Fibroblast of skin of abdomen (primary cell): ENCODE measurements at regions not wholly inside any gene's neighbourhood (a gene's known extent, or its start where the extent isn't known, plus 50 kb on each side); places are given as distances from the start of the nearest gene placed in this dataset.
A peak's percentile ranks its signal among the peaks of the same experiment; 100 is the strongest.
"Not testable (repeated sequence)": the region's sequence is repeated elsewhere in the genome, so short reads cannot be mapped to it uniquely, and the experiment has no call there.

Experiments
- DNase-seq: peaks from one replicate; pipeline ENCODE4 v3.0.0-alpha.2; 2013

- peak; percentile 61 for DNase-seq
Observed at GRCh38 chr11:106152013-106152412, 74.6 kb downstream of the AASDHPPT start.

DNA sequence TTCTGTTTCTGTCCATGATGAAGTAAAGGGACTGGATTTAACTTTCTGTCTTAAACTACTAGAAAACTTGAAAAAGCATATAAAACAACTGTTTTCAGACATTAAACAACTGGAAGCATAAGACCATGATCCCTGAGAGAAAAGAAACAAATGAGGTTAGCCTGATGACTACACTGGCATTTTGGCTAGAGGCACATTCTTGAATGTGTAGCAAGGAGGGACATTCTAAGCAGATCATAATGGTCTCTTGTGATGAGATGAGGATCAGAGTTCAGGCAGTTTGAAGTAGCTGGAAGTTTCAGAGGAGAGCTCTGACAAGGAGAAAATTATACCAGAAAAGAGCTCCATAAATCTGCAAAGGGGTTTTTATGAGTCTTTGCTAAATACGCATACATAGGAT is 75.4 kb downstream of the AASDHPPT start:
- DNase-seq, result no peak

- peak; percentile 73 for DNase-seq
Observed at GRCh38 chr11:106156290-106156937, 79.0 kb downstream of the AASDHPPT start.

GRCh38 chr11:106158406-106158805 is 80.9 kb downstream of the AASDHPPT start:
- no peak for DNase-seq

GRCh38 chr11:106159836-106160235 is 82.4 kb downstream of the AASDHPPT start:
- peak; percentile 33 for DNase-seq

DNA sequence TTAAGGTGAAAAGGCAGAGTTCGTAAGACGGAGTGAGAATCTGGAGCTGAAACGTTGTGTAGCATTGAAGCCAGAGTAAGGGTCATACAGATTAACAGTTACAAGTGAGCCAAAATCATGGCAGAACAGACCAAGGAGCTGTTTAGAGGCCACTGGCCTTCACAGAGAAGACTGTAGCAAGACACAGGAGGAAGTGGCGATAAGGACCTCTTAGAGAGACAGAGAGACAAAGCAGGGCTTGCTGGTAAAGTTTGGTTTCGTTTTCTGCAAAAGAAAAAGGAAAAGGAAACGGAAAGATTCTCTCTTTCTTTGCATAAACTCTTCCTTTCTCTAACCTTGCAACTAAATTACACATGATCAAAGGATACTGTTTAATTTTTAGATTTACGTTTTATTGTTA is 83.0 kb downstream of the AASDHPPT start:
- DNase-seq, result no peak

- no peak for DNase-seq
Observed at GRCh38 chr11:106161775-106162634, 84.5 kb downstream of the AASDHPPT start.

DNA sequence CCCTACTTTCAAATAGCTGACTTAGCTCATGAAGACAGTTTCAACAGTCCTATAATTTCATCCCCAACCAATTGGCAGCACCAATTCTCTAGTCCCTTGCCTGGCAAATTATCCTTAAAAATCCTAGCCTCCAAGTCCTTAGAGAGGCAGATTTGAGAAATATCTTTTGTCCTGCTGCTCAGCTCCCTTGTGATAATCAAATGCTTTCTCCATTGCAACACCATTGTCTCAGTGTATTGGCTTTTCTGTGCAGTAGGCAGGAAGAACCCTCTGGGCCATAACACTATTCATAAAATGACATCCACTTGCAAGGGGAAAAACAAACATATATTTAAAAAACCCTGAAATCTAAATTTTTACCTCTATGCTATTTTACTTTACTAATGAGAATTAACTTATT is 89.6 kb downstream of the AASDHPPT start:
- no peak for DNase-seq

DNA sequence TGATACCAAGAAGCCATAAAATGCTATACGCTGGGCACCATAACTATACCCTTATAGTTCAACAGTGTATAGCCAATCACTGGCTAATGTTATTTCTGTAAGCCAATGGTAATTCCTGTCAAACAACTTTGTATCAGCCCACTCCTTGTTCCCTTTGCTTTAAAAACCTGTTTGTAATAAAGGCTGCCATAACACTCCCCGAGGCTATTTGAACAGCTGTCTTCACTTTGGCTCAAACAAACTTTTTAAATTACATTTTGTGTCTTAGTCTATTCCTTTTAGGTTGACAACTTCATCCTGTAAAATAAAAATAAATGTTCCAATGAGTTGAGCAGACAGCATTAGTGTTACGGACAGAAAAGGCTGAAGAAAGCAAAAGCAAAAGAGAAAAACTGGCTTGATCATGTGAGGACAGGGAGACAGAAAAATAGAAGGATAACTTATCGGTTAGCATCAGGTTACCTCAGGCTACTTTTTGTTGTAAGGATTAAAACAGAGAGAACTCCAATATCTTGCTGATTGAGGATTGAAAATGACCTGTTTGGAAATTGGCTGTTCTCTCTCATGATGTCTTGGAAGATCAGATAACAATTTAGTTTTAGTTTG is 95.0 kb downstream of the AASDHPPT start:
- DNase-seq, result peak; percentile 16

GRCh38 chr11:106173291-106173690 is 95.8 kb downstream of the AASDHPPT start:
- DNase-seq, result no peak

DNA sequence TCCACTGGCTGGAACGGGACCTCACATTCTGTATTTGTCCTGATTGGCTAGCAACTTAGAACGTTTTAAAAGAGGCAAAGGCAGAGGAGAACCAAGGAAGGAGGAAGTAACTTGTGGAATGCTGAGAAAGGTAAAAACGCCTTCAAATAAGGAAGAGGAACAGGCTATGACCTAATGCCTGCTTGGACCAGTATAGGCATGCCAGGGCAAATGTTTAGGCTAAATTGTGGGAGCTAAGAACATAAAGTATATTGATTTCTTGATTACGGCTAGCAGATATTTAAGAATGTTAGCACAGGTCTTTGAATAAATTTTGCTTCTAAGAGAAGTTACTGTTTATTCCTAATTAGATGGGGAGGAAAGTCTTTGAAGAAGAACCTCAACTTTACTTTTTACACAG is 96.5 kb downstream of the AASDHPPT start:
- DNase-seq, result not testable (repeated sequence)

DNA sequence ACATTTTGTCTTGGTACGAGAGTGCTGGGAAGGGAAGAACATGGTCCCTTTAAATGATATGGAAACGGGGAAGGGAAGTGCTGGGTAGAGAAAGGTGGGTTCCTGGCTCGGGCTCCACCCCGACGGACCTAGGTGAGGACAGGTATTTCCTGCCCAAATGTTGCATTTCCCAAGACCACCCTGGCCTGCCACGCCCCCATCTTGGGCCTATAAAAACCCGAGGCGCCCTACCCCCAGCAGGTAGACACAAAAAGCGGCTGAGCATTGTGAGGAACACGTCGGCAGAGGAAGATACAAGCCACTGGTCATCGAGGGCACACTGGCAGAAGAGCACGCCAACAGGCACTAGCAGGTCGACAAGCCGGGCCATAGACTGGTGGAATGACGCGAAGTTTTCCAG is 99.4 kb downstream of the AASDHPPT start:
- no peak for DNase-seq

DNA sequence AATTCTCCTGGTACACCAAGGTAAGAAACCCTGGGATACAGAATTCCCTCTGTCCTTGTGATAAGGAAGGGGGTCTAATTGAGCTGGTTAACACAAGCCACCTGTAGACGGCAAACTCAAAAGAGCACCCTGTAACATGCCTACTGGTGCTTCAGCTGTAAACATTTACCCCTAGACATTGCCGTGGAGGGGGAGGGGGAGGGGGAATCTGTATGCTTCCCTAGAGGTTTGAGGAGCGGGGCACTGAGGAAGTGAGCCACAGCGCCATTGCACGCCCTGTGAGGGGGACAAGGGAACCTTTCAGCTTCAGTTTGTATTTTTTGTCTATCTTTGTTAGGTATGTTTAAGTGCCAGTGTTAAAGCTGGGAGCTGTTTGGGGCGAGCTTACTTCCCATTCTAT is 99.8 kb downstream of the AASDHPPT start:
- no peak for DNase-seq

- DNase-seq, result no peak
Observed at GRCh38 chr11:106178361-106178760, 100.9 kb downstream of the AASDHPPT start.

GRCh38 chr11:106179048-106179447 is 101.6 kb downstream of the AASDHPPT start:
- DNase-seq, result no peak

DNA sequence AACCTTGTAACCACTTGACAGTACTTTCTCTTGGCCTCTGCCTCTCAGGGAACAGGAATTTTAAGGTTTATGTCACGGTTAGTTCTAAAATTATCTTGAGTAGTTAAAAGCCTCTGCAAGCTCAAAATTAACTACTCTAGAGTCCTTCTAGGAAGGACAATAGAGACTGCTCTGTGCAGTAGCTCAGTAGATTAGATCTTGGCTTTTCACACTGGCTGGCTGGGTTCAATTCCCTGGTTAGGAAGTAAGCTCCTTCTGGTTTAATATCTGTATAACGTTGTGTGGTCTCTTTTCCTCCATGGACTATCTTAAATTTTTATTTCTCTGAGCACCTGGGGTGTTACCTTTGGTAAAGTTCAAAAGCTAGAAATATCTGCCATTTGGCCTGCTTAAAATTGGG is 109.2 kb downstream of the AASDHPPT start:
- DNase-seq, result no peak

GRCh38 chr11:106187860-106188456 is 110.5 kb downstream of the AASDHPPT start:
- DNase-seq, result no peak

DNA sequence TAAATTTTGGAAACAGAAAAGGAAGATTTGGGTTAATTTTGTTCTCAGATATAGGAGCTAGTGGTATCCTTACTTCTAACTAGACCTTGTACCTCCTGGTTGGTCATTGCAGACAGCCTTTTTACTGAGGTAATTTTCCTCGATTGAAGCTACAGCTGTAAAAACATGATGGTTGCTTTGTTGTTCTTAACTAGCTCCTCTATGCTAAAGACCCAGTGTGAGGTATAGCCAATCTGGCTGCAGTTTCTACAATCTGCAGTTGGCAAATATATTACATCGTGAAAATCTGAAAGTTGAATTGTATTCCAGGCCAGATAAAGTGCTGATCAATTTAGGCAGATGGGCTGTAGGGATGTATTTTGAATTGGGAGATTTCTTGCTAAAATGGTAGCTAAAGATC is 116.5 kb downstream of the AASDHPPT start:
- DNase-seq, result no peak

DNA sequence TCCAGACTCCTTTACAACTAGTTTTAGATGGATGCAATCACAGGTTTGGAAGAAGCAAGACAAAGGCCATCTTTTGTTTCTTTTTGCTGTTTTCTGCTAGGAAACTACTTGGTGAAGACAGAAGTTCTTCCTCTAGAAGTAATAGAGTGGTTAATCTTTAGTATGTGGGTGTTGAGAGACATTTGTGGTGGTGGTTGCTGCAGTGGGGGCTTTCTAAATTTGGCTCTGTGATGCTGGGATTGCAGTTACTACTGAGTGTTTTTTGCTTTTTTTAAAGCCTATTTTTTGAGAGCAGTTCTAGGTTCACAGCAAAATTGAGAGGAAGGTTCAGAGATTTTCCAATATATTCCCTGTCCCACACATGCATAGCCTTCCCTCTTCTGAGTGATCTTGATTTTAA is 120.0 kb downstream of the AASDHPPT start:
- no peak for DNase-seq

DNA sequence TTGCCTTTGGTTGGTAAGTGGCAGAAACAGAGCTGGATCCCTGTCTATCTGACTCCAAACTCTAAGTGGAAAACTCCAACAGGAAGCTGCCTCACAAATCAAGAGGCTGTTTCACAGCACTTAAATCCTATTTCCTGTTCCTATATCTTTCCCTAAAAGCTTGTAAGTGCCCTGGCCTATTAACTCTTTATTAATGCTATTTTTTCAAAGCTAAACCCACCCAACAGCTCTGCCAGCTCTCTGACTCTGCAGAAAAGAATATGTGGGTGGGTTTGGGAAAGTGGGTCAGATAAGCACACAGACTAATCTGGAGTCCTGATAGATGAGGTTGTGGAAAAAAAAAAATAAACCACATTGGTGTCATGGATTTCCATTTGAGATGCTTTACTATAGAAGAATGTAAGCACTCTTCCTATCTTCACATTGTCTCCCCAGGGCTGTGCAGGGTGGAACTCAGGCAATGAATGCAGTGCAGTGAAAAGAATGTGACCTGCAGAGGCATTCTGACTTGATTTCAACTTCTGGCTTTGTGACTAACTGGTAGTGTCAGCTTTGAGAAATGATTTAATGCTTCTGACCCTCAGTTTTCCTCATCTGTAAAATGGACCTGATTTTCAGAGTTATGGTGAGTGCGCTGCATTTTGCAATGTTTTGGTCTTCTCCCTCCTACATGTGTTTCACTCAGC is 125.6 kb downstream of the AASDHPPT start:
- DNase-seq, result peak; percentile 4

- DNase-seq, result no peak
Observed at GRCh38 chr11:106208760-106209159, 131.3 kb downstream of the AASDHPPT start.

- DNase-seq, result no peak
Observed at GRCh38 chr11:106212081-106212480, 134.6 kb downstream of the AASDHPPT start.

DNA sequence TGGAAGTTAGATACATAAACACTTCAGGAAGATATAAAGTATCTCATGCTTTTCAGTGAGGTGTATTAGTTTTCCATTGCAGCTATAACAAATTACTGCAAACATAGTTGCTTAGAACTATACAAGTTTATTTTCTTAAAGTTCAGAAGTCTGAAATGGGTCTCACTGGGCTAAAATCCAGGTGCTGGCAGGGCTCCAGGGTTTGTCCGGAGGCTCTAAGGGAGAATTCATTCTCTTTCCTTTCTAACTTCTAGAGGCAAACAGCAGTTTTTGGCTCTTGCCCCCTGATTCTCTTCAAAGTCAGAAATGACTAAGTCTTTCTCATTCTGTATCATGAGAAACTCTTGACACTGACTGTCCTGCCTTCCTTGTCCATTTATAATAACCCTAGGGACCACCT is 138.8 kb downstream of the AASDHPPT start:
- DNase-seq, result no peak
